DMS153 treated with DMSO at 0.1 percent for 48 hours (cell line): ENCODE measurements at regions not wholly inside any gene's neighbourhood (a gene's known extent, or its start where the extent isn't known, plus 50 kb on each side); places are given as distances from the start of the nearest gene placed in this dataset.
"Not testable (repeated sequence)": the region's sequence is repeated elsewhere in the genome, so short reads cannot be mapped to it uniquely, and the experiment has no call there.

Experiments
- DNase-seq: peaks from one replicate; lab custom pipeline; 2025; ENCODE audit not compliant: unreplicated experiment; lab: John Stamatoyannopoulos, UW

- DNase-seq: no peak
Measured at GRCh38 chr2:203629699-203630098, 76.7 kb upstream of the CD28 start.

DNA sequence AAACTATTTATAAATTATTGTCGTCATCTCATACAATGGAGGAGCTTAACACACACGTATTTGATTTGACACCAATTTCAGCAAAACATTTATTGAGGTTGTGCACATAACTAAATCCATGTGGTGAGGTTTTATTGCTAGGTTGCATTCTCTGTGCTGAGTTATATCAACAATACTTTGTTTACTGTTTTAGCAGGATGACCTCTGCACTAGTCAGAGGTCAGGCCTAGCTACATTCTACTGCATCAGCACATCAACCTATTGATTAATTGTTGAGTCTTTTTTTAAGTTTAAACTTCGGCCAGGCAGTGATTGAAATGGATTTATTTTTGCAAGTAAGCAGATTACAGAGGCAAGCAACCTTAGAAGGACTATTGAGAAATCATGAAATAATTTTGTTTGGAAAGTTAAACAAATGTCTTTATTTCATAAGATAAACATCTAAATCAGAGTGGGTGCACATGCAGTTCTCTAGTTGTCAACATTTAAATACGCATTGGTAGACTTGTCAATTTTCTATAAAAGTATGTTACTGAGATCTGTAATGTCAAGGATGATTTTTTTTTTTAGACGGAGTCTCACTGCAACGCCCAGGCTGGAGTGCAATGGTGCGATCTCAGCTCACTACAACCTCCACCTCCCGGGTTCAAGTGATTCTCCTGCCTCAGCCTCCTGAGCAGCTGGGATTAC, 75.2 kb upstream of the CD28 start:
- no peak for DNase-seq

GRCh38 chr2:203636588-203637470, 69.6 kb upstream of the CD28 start:
- no peak for DNase-seq

- DNase-seq: no peak
Measured at GRCh38 chr2:203637471-203638167, 68.8 kb upstream of the CD28 start.

DNA sequence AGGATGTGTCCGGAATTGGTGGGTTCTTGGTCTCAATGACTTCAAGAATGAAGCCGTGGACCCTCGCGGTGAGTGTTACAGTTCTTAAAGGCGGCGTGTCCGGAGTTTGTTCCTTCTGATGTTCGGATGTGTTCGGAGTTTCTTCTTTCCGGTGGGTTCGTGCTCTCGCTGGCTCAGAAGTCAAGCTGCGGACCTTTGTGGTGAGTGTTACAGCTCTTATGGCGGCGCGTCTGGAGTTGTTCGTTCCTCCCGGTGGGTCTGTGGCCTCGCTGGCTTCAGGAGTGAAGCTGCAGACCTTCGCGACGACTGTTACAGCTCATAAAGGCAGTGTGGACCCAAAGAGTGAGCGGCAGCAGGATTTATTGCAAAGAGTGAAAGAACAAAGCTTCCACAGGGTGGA, 64.6 kb upstream of the CD28 start:
- not testable (repeated sequence) for DNase-seq

- DNase-seq: not testable (repeated sequence)
Measured at GRCh38 chr2:203642841-203643240, 63.6 kb upstream of the CD28 start.

DNA sequence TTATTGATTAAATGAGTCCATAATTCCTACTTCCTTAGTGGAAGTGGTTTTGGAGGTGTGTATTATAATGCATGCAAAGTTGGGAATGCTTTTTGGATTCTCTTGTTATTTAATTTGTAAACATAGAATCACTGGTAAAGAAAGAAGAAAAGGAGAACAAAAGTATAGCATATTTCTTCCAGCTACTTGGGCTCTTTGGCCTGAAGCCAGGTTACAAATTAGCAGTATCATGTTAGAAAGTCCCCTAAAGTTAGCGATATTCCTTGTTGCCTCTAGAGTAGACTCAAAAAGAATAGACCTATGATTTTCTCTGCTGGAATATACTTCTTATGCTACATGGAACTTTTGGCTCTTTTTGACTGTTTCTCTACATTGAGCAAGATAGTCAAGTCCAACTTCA, 60.6 kb upstream of the CD28 start:
- no peak for DNase-seq

DNA sequence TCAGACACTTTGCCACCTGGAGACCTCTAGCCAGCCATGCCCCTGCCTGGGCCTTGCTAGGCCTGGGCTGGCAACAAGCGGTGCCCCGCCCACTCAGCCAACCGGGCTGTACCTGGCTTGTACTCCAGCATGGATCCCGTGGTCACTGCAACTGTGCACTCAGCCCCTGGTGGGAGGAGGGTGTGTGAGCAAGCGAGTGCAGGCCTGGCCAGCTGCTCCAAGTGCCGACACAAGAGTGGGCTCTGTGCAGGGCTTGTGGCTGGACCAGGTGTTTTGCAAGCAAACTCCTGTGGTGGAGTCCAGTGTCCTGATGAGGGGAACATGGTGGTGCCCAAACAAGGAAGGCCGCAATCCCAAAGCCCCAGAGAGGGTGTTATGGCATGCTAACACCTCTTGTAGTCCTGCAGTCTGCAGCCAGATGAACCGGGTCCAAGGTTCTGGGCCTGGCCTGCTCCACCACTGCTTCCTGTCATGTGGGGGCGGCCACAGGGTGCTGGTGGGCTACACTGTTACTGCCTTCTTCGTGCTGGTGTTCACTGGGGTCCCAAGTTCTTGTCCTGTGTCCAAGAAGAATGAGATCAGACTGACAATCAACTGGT, 60.1 kb upstream of the CD28 start:
- DNase-seq: no peak

GRCh38 chr2:203646961-203647360, 59.5 kb upstream of the CD28 start:
- no peak for DNase-seq

DNA sequence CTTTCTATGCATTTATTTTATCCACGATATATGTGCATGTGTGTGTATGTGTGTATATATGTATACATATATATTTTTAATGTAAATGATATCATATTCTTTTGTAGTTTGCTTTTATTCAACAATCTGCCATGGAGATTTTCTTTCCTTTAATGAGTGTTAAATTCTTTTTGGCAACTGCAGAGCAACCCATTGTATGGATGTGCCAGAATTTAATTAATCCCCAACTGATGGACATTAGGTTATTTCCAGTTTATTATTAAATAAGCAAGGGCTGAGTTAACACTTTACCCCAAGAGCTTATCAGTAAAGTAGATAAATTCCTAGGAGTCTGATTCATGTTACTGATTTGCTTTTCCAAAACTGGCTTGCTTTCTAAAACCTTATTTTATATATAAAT, 58.9 kb upstream of the CD28 start:
- no peak for DNase-seq

DNA sequence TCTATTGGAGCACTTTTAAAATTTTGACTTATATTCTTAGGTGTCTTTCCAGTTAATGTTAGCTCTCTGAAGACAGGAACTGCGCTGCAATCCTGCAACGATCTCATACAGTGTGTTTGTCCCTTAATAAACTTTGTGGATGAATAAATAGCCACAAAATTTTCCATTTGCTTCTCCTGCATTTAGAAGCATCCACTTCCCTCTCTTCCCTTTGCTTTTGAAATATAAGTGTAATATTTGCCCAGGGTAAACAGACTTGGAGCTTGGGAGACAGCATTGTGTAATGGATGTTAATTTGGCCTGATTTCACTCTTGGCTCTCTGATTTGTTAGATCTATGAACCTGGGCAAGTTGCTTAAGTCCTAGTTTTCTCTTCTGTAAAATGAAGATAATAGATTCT, 58.2 kb upstream of the CD28 start:
- peak; percentile 59 for DNase-seq

GRCh38 chr2:203649176-203649814, 57.1 kb upstream of the CD28 start:
- DNase-seq: no peak

DNA sequence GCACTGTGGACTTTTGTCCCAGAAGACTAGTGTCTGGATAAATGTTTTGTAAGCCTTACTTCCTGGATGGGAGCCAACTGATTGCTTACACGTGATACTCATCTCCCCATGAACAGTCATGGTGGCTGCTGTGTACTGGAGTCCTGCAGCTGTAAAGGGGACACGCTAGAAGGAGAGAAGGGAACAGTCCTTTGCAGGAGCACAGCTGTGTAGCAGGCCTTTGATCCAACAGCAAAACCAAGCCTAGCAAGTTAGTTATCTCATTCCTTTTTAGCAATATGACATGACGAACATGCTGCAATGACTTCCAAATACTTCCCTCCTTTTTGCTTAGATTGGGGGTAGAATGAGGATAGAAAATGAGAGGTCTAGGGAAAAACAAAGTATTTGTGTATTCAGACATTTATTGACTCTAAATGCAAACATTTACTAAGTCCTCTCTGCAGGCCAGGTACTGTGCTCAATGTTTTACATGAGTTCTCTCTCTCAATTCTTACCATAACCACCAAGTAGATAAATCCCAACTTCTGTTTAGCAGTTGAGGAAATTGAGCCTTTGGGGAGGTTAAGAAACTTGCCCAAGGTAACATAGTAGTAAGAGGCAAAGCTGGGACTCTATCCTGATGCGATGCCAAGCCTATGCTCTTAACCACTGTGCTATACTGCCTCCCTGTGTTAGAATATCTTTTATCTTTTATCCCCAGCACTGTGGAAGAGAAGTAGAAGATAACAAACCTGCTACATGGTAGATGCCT, 55.4 kb upstream of the CD28 start:
- peak; percentile 50 for DNase-seq

DNA sequence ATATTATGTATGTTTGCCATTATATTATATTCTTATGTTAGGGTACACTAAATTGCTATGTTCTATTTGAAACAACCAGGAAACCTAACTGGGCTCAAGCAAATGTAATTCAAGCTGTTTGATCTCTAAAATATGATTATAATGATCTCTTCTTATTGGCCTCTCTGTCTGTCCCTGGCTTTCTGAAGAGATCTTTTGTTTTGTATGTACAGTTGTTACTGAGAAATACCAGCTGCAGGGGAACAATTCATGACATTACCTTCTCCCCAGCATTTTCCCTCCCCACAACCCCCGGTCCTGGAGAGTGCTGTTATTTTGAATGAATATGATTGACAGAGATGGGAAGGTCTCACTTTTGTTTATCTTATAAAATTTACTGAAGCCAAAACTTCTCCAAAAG, 54.8 kb upstream of the CD28 start:
- no peak for DNase-seq

GRCh38 chr2:203654826-203655225, 51.6 kb upstream of the CD28 start:
- no peak for DNase-seq

DNA sequence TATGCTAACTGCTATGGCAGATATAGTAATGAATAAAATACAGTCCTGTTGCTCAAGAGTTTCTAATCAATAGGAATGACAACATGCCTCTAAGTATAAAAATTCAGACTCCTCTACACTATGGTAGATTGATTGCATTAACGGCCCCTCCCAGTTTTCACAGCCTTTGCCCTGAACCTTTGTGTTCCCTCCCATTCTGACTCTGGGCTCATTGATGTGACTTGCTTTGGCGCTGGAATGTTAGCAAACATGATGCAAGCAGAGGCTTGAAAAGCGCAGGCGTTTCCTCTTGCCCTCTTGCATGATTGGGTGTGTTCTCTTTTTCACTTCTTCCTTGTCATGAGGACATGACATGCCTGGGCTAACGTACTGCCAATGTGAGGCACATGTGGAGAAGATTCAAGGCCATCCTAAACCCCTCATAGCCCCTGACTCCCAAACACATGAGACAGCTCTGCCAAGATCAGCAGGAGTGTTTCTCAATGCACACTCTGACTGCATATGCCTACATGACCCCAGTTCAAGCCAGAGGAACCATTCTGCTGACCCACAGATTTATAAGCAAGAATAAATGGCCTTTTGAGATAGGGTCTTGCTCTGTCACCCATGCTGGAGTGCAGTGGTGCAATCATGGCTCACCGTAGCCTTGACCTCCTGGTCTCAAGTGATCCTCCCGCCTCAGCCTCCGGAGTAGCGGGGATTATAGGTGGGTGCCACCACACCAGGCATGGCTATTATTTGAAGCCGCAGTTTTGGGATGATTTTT, 49.7 kb upstream of the CD28 start:
- peak; percentile 31 for DNase-seq
